Vagina (tissue), 2 donors: ENCODE measurements at regions not wholly inside any gene's neighbourhood (a gene's known extent, or its start where the extent isn't known, plus 50 kb on each side); places are given as distances from the start of the nearest gene placed in this dataset.

Experiments used
- POLR2A ChIP-seq, 2 donors: fragments of 450-650 bp; IDR thresholded peaks; one replicate each; pipeline ENCODE4 v1.6.1; 2017; ENCODE audit warnings: antibody characterized with exemption in 2 of 2, mild to moderate bottlenecking in 2 of 2, moderate library complexity in 2 of 2
- POLR2AphosphoS5 ChIP-seq, 2 donors: sonication (generic); formaldehyde crosslinking; IDR thresholded peaks; one replicate each; pipeline ENCODE4 v1.9.0; 2017; ENCODE audit warnings: antibody characterized with exemption in 2 of 2, mild to moderate bottlenecking in 2 of 2, low read depth in 1 of 2; ENCODE audit not compliant: insufficient read depth in 1 of 2
- TF ChIP-seq, protein P1 (sequence below), 3 experiments: fragments of 450-650 bp in 2 of 3; fragments of 200-600 bp in 1 of 3; sonication (generic) in 1 of 3; IDR thresholded peaks; one replicate each; pipeline ENCODE4 v1.5.1; 2017 to 2019; ENCODE audit warnings: antibody characterized with exemption in 3 of 3, mild to moderate bottlenecking in 2 of 3, moderate library complexity in 2 of 3

DNA sequence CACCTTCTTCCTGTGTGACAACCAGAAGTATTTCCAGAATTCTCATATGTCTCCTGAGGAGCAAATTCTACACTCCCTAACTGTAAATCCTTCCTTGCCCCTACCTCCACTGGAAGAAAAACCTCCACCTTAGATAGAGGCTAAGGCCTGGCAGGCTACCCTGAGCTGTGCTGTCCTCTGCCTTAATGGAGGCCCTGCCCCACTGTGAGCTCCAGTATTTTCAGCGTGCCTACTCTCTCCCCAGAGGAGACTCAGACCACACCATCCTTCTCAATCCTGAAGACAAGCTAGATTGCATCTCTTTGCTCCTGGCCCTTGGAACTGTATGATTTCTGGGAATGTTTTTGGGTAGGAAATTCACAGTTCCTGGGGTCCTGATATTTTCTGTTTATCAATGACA lies 110.0 kb upstream of the OBI1 start:
- TF ChIP-seq POLR2A (IDR thresholded peaks at IDR 0.05) (no peak), POLR2AphosphoS5 (IDR thresholded peaks at IDR 0.05; ENCODE audit: insufficient read depth in 1 of 2, low read depth in 1 of 2) (no peak)
- TF ChIP-seq, protein P1, sequence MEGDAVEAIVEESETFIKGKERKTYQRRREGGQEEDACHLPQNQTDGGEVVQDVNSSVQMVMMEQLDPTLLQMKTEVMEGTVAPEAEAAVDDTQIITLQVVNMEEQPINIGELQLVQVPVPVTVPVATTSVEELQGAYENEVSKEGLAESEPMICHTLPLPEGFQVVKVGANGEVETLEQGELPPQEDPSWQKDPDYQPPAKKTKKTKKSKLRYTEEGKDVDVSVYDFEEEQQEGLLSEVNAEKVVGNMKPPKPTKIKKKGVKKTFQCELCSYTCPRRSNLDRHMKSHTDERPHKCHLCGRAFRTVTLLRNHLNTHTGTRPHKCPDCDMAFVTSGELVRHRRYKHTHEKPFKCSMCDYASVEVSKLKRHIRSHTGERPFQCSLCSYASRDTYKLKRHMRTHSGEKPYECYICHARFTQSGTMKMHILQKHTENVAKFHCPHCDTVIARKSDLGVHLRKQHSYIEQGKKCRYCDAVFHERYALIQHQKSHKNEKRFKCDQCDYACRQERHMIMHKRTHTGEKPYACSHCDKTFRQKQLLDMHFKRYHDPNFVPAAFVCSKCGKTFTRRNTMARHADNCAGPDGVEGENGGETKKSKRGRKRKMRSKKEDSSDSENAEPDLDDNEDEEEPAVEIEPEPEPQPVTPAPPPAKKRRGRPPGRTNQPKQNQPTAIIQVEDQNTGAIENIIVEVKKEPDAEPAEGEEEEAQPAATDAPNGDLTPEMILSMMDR (IDR thresholded peaks at IDR 0.05) = no peak
